ENCODE measurements at regions not wholly inside any gene's neighbourhood (a gene's known extent, or its start where the extent isn't known, plus 50 kb on each side); places are given as distances from the start of the nearest gene placed in this dataset.

GRCh38 chr1:234858722-234859121 is 248.7 kb upstream of the IRF2BP2 start (continued):
- TF ChIP-seq DZIP1 (CRISPR knock-in tag; IDR thresholded peaks at IDR 0.05) (no peak), EZH2 (conservative IDR thresholded peaks at IDR 0.05; ENCODE audit: low read depth, low read length) (no peak), SAFB2 (CRISPR knock-in tag; IDR thresholded peaks at IDR 0.05; ENCODE audit: borderline replicate concordance, low read depth) (no peak), ZNF224 (CRISPR knock-in tag; IDR thresholded peaks at IDR 0.05) (no peak), CBX5 (CRISPR knock-in tag; IDR thresholded peaks at IDR 0.05; ENCODE audit: borderline replicate concordance) (no peak), NAIF1 (CRISPR knock-in tag; IDR thresholded peaks at IDR 0.05; ENCODE audit: borderline replicate concordance) (no peak), CCAR2 (optimal IDR thresholded peaks at IDR 0.05; ENCODE audit: low read depth, low read length) (no peak), ETV5 (CRISPR knock-in tag; IDR thresholded peaks at IDR 0.05; ENCODE audit: borderline replicate concordance) (no peak), SUZ12 (IDR thresholded peaks at IDR 0.05; ENCODE audit: low read depth, low read length) (no peak), HOMEZ (CRISPR knock-in tag; IDR thresholded peaks at IDR 0.05; ENCODE audit: low read depth) (no peak), ZNF124 (CRISPR knock-in tag; IDR thresholded peaks at IDR 0.05) (no peak), DMAP1 (CRISPR knock-in tag; IDR thresholded peaks at IDR 0.05) (no peak)
- TF ChIP-seq, protein P1, sequence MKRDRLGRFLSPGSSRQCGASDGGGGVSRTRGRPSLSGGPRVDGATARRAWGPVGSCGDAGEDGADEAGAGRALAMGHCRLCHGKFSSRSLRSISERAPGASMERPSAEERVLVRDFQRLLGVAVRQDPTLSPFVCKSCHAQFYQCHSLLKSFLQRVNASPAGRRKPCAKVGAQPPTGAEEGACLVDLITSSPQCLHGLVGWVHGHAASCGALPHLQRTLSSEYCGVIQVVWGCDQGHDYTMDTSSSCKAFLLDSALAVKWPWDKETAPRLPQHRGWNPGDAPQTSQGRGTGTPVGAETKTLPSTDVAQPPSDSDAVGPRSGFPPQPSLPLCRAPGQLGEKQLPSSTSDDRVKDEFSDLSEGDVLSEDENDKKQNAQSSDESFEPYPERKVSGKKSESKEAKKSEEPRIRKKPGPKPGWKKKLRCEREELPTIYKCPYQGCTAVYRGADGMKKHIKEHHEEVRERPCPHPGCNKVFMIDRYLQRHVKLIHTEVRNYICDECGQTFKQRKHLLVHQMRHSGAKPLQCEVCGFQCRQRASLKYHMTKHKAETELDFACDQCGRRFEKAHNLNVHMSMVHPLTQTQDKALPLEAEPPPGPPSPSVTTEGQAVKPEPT (CRISPR knock-in tag; IDR thresholded peaks at IDR 0.05; ENCODE audit: low read depth) = no peak
